Loucy (cell line): ENCODE measurements at regions not wholly inside any gene's neighbourhood (a gene's known extent, or its start where the extent isn't known, plus 50 kb on each side); places are given as distances from the start of the nearest gene placed in this dataset.

Experiments
- CTCF ChIP-seq: fragments of 200-600 bp; sonication (generic); conservative IDR thresholded peaks from 2 replicates; pipeline ENCODE4 v1.5.1; 2014; ENCODE audit warnings: mild to moderate bottlenecking, antibody characterized with exemption, low read length
- EZH2phosphoT487 ChIP-seq: fragments of 200-600 bp; IDR thresholded peaks from 2 replicates; pipeline ENCODE4 v1.6.1; 2018; ENCODE audit warnings: antibody characterized with exemption, mild to moderate bottlenecking, moderate library complexity, borderline replicate concordance

- TF ChIP-seq CTCF (no peak), EZH2phosphoT487 (no peak)
These were observed 165.5 kb upstream of the OPRM1 start for GRCh38 chr6:153873541-153873940.
